ENCODE measurements at regions not wholly inside any gene's neighbourhood (a gene's known extent, or its start where the extent isn't known, plus 50 kb on each side); places are given as distances from the start of the nearest gene placed in this dataset.
"Not testable (repeated sequence)": the region's sequence is repeated elsewhere in the genome, so short reads cannot be mapped to it uniquely, and the experiment has no call there.

DNA sequence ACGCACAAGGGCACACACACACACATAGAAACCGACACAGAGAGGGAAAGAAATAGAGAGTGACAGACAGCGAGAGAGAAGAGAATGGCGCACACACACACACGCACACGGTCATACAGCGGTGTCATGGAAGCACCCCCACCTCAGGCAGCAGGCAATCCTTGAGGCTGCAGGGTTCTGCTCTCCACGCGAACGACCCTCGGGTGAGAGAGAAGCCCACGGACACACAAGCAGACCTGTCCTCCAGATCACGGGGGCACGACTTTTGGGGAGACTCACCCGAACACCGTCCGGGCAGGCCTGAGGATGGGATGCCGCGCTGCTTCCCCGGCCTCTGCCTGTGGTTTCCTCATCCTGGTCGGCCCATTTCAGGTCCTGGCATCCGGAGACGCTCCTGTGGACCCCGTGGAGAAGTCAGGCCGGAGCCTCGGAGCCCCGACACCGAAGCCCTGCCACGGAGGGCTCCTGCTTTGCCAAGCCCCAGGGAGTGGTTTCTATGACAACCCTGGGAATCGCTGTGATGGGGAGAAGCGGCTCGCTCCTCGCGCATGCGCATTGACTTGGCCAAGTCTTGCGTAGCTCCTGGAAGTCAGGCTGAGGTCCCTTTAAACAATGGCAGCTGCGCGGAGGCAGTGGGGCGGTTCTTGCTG lies 118.2 kb upstream of the KCNJ18 start:
- H3K9me3 ChIP-seq (ENCODE audit: low read depth): peaks cover 5% of the 10 kb centered on the region
- H3K4me2 ChIP-seq: no peak overlapping the region
- no peaks in the 10 kb centered on the region for H4K20me1 ChIP-seq (ENCODE audit: low read depth)
- no peak overlapping the region for H2AFZ ChIP-seq (replicated peaks)
- H3F3A ChIP-seq (ENCODE audit: low read depth): no peaks in the 10 kb centered on the region
- no peak overlapping the region for H3K27ac Mint-ChIP-seq
- H3K4me1 Mint-ChIP-seq: no peaks in the 10 kb centered on the region
- H3K4me3 Mint-ChIP-seq: no peak overlapping the region
- H3K27me3 Mint-ChIP-seq (ENCODE audit: insufficient read depth, low read depth): no peaks in the 10 kb centered on the region
- H3K27me3 ChIP-seq: no peaks in the 10 kb centered on the region
- no peaks in the 10 kb centered on the region for H3K79me2 ChIP-seq (ENCODE audit: low read depth)
- TF ChIP-seq, protein P1, sequence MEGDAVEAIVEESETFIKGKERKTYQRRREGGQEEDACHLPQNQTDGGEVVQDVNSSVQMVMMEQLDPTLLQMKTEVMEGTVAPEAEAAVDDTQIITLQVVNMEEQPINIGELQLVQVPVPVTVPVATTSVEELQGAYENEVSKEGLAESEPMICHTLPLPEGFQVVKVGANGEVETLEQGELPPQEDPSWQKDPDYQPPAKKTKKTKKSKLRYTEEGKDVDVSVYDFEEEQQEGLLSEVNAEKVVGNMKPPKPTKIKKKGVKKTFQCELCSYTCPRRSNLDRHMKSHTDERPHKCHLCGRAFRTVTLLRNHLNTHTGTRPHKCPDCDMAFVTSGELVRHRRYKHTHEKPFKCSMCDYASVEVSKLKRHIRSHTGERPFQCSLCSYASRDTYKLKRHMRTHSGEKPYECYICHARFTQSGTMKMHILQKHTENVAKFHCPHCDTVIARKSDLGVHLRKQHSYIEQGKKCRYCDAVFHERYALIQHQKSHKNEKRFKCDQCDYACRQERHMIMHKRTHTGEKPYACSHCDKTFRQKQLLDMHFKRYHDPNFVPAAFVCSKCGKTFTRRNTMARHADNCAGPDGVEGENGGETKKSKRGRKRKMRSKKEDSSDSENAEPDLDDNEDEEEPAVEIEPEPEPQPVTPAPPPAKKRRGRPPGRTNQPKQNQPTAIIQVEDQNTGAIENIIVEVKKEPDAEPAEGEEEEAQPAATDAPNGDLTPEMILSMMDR (IDR thresholded peaks at IDR 0.05): no peak
- no peak for TF ChIP-seq EZH2 (IDR thresholded peaks at IDR 0.05)
- no peak for TF ChIP-seq EZH2phosphoT487 (IDR thresholded peaks at IDR 0.05)
- H3K9me3 Mint-ChIP-seq: peaks cover 12% of the 10 kb centered on the region
- no peak overlapping the region for H3K4me3 ChIP-seq
- no peaks in the 10 kb centered on the region for H3K36me3 Mint-ChIP-seq
- H3K27ac ChIP-seq: no peak overlapping the region
- no peak overlapping the region for H3K9ac ChIP-seq
- no peaks in the 10 kb centered on the region for H3K4me1 ChIP-seq
- no peaks in the 10 kb centered on the region for H3K36me3 ChIP-seq
- no peak for DNase-seq (ENCODE audit: low spot score)

DNA sequence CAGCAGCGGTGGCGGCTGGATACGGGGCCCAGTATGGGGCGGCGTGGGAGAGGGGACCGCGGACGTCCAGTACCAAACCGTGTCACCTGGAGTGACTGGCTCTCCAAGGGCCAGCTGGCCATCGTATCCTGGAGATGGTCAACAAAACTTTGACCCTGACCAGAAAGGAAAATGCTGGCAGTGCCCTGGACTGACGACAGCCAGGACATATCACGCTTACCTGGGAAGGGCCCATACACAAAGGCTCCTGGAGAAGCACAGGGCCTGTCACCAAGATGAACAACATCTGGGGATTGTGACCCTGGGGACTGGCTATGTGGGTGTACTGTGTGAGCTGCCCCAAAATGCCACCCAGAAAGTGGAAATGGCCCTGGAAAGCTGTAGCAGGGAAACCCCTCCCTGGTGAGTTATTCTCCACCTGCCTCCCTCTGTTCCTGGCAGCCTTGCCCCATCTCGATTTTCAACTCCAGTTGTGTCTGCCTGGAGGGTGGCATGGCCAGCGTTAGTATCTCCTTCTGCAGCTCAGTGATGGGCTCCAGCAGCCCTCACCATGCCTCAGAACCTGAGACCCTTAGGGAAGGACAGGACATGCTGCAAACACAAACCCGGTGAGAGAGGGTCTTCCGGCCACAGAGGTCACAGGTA lies 117.6 kb upstream of the KCNJ18 start:
- not testable (repeated sequence) for H3K4me1 ChIP-seq; H3K4me1 Mint-ChIP-seq; H3K4me2 ChIP-seq; H3K79me2 ChIP-seq (ENCODE audit: low read depth); H3K36me3 ChIP-seq; H2AFZ ChIP-seq (replicated peaks); H3K4me3 ChIP-seq; H3F3A ChIP-seq (ENCODE audit: low read depth); H3K27ac ChIP-seq; H3K36me3 Mint-ChIP-seq; H3K27me3 Mint-ChIP-seq (ENCODE audit: insufficient read depth, low read depth); DNase-seq (ENCODE audit: low spot score); H3K4me3 Mint-ChIP-seq; H3K27me3 ChIP-seq; H4K20me1 ChIP-seq (ENCODE audit: low read depth); H3K27ac Mint-ChIP-seq; H3K9me3 ChIP-seq (ENCODE audit: low read depth); H3K9ac ChIP-seq
- H3K9me3 Mint-ChIP-seq: peaks cover 12% of the 10 kb centered on the region

DNA sequence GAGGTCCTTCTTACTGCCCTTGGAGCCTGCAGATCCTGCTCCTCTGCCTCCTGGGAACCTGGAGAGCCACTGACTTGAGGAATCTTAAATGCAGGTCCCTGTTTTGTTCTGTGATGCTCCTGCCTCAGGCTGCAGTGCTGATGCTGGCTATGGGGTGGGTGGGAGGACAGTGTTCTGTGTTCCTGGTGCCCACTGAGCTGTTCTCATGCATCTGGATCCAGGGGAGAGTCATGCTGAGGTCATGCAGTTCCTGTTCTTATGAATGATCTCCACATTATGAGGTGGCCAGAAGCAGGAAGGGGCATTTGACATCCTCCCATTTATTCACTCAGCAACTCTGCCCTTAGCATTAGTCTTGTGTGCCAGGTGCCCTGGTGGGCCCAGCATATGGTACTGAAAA lies 113.5 kb upstream of the KCNJ18 start:
- H3K27ac Mint-ChIP-seq; H3K27me3 ChIP-seq; H2AFZ ChIP-seq (replicated peaks); H3K27me3 Mint-ChIP-seq (ENCODE audit: insufficient read depth, low read depth); H3K36me3 Mint-ChIP-seq; H3K36me3 ChIP-seq; H4K20me1 ChIP-seq (ENCODE audit: low read depth); H3K27ac ChIP-seq; H3K4me2 ChIP-seq; H3K9me3 Mint-ChIP-seq; H3K4me1 ChIP-seq; H3K79me2 ChIP-seq (ENCODE audit: low read depth); H3K4me3 Mint-ChIP-seq; H3F3A ChIP-seq (ENCODE audit: low read depth); H3K4me1 Mint-ChIP-seq; H3K9ac ChIP-seq; H3K4me3 ChIP-seq; DNase-seq (ENCODE audit: low spot score): not testable (repeated sequence)
- H3K9me3 ChIP-seq (ENCODE audit: low read depth): peaks cover 12% of the 10 kb centered on the region

DNA sequence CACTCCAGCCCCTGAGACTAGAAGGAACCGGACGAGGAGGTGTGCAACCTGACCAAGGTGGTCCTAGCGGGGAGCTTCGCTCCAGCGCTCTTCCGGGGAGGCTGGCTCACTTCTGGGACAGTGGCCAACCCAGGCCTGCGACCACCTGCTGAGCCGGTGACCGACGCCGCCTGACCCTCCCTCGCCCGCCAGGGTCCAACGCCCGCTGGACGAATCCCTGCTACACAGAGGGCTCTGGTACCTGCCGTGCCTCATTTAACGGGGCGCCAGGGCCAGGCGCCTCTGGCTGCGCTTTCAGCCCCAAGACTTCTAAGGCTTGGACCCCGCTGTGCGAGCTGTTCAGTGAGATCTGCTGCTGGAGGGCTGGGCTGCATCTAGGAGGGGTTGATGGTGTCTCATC lies 99.5 kb upstream of the KCNJ18 start:
- Mint-ChIP-seq H3K36me3 (no peaks in the 10 kb centered on the region), H3K27me3 (ENCODE audit: insufficient read depth, low read depth) (no peaks in the 10 kb centered on the region), H3K9me3 (peaks cover 5% of the 10 kb centered on the region), H3K4me1 (no peaks in the 10 kb centered on the region), H3K4me3 (no peak overlapping the region), H3K27ac (no peak overlapping the region)
- Histone ChIP-seq H3K4me3 (no peak overlapping the region), H3K36me3 (no peaks in the 10 kb centered on the region), H2AFZ (replicated peaks) (no peak overlapping the region), H4K20me1 (ENCODE audit: low read depth) (no peaks in the 10 kb centered on the region), H3K4me1 (no peaks in the 10 kb centered on the region), H3K9me3 (ENCODE audit: low read depth) (peaks cover 6% of the 10 kb centered on the region), H3K79me2 (ENCODE audit: low read depth) (no peaks in the 10 kb centered on the region), H3K4me2 (no peak overlapping the region), H3K27me3 (no peaks in the 10 kb centered on the region), H3F3A (ENCODE audit: low read depth) (no peaks in the 10 kb centered on the region), H3K27ac (no peak overlapping the region), H3K9ac (no peak overlapping the region)
- no peak for DNase-seq (ENCODE audit: low spot score)
- no peak for TF ChIP-seq EZH2phosphoT487 (IDR thresholded peaks at IDR 0.05)
- TF ChIP-seq, protein P1 (IDR thresholded peaks at IDR 0.05): no peak
- TF ChIP-seq EZH2 (IDR thresholded peaks at IDR 0.05): no peak

DNA sequence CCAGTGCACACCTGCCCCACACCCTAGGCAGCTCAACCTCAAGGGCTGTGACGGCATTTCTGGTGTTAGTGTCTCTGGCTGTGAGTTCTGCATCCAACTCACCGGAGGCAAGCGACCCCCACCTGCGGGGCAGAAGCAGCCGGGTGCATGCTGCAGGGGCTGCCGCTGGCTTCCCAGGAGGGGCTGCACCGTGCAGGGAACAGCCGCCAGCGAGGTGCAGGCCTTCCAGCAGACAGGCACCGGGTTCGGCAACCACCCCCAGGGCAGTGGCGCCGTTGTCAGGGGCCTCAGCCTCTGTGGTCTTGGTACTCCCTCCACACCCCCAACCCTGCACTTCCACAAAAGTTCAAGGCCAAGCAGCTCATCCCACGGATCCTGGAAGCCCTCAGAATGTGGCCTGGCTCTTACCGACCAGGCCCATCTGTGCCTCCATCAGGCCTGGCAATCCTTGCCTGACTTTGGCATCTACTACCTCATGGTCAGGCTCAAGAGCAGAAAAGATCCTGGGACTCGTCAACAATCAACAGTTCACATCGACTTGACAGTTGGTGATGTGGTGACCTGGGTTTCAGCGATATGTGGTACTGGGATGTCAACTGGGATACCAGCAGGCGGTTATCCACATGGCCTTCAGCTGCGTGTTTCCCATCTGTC lies 98.7 kb upstream of the KCNJ18 start:
- H3K4me1 ChIP-seq; H4K20me1 ChIP-seq (ENCODE audit: low read depth); H3K9ac ChIP-seq; H2AFZ ChIP-seq (replicated peaks); H3K27me3 Mint-ChIP-seq (ENCODE audit: insufficient read depth, low read depth); H3K4me1 Mint-ChIP-seq; H3K36me3 Mint-ChIP-seq; H3K27me3 ChIP-seq; H3K4me3 Mint-ChIP-seq; H3F3A ChIP-seq (ENCODE audit: low read depth); H3K79me2 ChIP-seq (ENCODE audit: low read depth); H3K4me2 ChIP-seq; DNase-seq (ENCODE audit: low spot score); H3K4me3 ChIP-seq; H3K27ac ChIP-seq; H3K36me3 ChIP-seq; H3K9me3 ChIP-seq (ENCODE audit: low read depth); H3K27ac Mint-ChIP-seq; H3K9me3 Mint-ChIP-seq: not testable (repeated sequence)
